BJ (cell line): ENCODE measurements at regions not wholly inside any gene's neighbourhood (a gene's known extent, or its start where the extent isn't known, plus 50 kb on each side); places are given as distances from the start of the nearest gene placed in this dataset.

ENCODE experiments used
- CTCF ChIA-PET: fragments of 350-600 bp; formaldehyde crosslinking; extraction: SDS; loops from one replicate; lab custom pipeline; 2021; ENCODE audit warnings: antibody characterized with exemption, inconsistent platforms; lab: Yijun Ruan, JAX
- POLR2A ChIA-PET: fragments of 300-600 bp; sonication (Branson Sonifier 250); formaldehyde crosslinking; extraction: SDS; loops from one replicate; lab custom pipeline; 2021; ENCODE audit warnings: antibody characterized with exemption; lab: Charles Lee
- DNase-seq: peaks from one replicate; pipeline ENCODE4 v3.0.0-alpha.2; 2011; ENCODE audit warnings: low read depth
- H3K27me3 ChIP-seq: 2 replicates; pipeline ENCODE4 v1.6.0; 2011; ENCODE audit warnings: low read length; ENCODE audit not compliant: control insufficient read depth, insufficient read depth
- H3K36me3 ChIP-seq: 2 replicates; pipeline ENCODE4 v1.5.1; 2011; ENCODE audit warnings: low read length; ENCODE audit not compliant: control insufficient read depth, insufficient read depth
- H3K4me3 ChIP-seq: 2 replicates; pipeline ENCODE4 v1.5.1; 2011; ENCODE audit warnings: low read depth, mild to moderate bottlenecking, control low read depth, low read length
- TF ChIP-seq, protein P1 (sequence below): IDR thresholded peaks from 2 replicates; pipeline ENCODE4 v1.5.1; 2011; ENCODE audit warnings: low read depth, mild to moderate bottlenecking, control low read depth, inconsistent platforms, low read length, moderate library complexity; ENCODE audit not compliant: insufficient read depth

DNA sequence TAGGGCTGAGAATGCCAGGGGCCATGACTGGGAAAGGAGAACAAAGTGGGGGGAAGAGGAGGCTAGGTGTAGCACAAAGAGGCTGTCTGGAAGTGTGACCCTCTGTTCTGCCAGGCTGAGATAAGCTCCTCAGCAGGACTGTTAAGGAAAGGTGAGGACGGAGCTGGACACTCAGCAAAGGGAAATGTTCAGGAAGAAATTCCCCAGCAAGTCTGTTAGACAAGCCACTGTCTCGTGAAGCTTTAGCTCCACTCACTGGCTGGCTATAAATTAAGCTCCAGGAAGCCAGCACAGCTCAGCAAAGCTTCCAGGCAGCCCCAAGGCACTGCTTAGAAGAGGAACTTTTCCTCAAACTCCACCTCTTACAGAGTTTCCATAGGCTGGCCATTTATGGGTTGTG is 181.2 kb upstream of the API5 start:
- ChIA-PET CTCF (no interaction called here), POLR2A (no interaction called here)
- no peaks in the 10 kb centered on the region for H3K36me3 ChIP-seq
- no peak overlapping the region for H3K4me3 ChIP-seq
- TF ChIP-seq, protein P1, sequence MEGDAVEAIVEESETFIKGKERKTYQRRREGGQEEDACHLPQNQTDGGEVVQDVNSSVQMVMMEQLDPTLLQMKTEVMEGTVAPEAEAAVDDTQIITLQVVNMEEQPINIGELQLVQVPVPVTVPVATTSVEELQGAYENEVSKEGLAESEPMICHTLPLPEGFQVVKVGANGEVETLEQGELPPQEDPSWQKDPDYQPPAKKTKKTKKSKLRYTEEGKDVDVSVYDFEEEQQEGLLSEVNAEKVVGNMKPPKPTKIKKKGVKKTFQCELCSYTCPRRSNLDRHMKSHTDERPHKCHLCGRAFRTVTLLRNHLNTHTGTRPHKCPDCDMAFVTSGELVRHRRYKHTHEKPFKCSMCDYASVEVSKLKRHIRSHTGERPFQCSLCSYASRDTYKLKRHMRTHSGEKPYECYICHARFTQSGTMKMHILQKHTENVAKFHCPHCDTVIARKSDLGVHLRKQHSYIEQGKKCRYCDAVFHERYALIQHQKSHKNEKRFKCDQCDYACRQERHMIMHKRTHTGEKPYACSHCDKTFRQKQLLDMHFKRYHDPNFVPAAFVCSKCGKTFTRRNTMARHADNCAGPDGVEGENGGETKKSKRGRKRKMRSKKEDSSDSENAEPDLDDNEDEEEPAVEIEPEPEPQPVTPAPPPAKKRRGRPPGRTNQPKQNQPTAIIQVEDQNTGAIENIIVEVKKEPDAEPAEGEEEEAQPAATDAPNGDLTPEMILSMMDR = no peak
- no peak for DNase-seq
- no peaks in the 10 kb centered on the region for H3K27me3 ChIP-seq

DNA sequence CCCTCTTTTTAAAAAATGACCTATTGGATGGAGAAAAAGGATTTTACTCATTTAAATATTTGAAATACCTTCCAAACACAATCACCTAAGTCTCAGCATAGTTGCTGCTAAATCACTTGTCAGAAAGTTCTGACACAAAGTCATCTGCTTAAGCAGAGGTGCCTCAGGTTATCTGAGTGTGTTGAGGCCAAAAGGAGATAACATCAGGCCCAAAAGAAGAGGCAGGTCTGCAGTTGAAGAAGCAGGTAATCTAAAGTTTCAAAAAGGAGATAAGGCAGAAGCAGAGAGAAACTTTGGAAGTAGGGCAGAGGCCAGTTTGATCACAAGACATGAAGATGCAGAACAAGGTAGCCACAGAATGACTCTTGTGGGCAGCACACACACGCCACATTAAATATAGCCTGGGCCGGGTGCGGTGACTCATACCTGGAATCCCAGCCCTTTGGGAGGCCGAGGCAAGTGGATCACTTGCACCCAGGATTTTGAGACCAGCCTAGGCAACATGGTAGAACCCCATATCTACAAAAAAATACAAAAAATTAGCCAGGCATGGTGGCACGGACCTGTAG is 175.7 kb upstream of the API5 start:
- TF ChIP-seq, protein P1 = no peak

DNA sequence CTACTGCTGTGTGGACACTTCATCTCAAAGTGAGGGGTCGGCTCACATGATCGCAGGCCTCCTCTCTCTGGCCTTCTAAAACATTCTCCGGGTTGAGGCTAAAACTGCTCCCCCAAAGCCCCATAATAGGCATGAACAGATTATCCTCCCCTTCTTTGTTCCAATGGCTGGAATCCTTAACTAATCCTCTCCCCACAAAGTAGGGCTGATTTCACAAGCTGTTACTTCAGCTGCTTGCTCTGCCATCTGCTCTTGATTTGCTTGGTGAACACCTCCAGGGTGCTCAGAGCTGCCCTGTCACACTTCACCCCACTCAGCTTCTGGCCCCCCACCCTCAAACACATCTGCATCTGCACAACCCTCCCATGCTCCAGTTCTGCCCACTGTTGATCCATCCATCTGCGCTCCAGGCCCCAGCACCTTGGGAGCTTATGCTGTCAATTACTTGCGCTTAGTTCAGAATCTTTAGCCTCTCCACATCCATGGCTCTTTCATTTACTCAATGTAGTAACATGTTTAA is 173.1 kb upstream of the API5 start:
- ChIA-PET CTCF (no interaction called here), POLR2A (no interaction called here)
- no peaks in the 10 kb centered on the region for H3K27me3 ChIP-seq

More for the DNA sequence above, 175.7 kb upstream of the API5 start:
- CTCF ChIA-PET = interaction anchor here (0.6 kb wide), 1 partner anchor 37 kb away, joined by 3 read pairs; no protein-coding TSS in a partner anchor
- Histone ChIP-seq H3K4me3 (no peak overlapping the region), H3K27me3 (no peaks in the 10 kb centered on the region), H3K36me3 (no peaks in the 10 kb centered on the region)
- DNase-seq = no peak
- POLR2A ChIA-PET = no interaction called here

DNA sequence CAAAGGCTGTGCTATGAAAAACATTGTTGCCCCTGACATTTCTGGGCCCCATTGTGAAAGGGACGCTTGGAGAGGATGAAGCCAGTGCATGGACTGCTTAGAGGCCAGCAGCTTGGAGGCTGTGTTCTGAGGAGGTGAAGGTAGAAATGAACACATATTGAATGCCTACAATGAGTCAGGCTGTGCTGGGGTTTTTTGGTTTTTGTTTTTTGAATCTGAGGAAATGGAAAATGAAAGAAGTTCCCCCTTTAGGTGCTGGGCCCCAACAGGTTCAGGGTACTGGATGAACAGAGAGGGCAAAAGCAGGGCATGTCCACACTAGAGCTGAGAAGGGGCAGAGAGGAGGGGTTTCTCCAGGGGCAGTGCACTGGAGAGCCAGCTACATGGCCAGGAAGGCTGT is 166.1 kb upstream of the API5 start:
- H3K27me3 ChIP-seq = no peaks in the 10 kb centered on the region
- no peak for DNase-seq
- H3K36me3 ChIP-seq = no peaks in the 10 kb centered on the region
- POLR2A ChIA-PET = no interaction called here
- CTCF ChIA-PET = no interaction called here
- no peak overlapping the region for H3K4me3 ChIP-seq
- TF ChIP-seq, protein P1 = no peak

More for the DNA sequence above, 173.1 kb upstream of the API5 start:
- Histone ChIP-seq H3K4me3 (no peak overlapping the region), H3K36me3 (no peaks in the 10 kb centered on the region)
- no peak for DNase-seq
- TF ChIP-seq, protein P1 = no peak

DNA sequence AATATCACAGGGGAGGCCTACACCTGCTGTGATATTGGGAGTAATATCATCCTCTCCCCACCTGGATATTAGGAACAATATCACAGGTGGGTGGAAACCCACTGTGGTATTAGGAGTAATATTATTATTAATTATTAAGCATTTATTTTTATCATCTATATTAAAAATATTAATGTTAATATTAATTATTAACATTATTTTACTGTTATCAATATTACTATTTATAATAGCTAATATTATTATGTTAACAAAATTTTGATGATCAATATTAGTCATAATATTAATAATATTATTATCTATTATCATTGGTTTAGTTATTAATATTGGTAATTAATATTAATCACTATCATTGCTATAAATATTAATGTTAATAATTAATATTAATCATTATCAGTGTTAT is 161.1 kb upstream of the API5 start:
- no peak for DNase-seq
- no peaks in the 10 kb centered on the region for H3K36me3 ChIP-seq
- TF ChIP-seq, protein P1 = no peak
- POLR2A ChIA-PET = no interaction called here
- CTCF ChIA-PET = no interaction called here
- H3K27me3 ChIP-seq = no peaks in the 10 kb centered on the region
- H3K4me3 ChIP-seq = no peak overlapping the region
